ENCODE measurements at regions not wholly inside any gene's neighbourhood (a gene's known extent, or its start where the extent isn't known, plus 50 kb on each side); places are given as distances from the start of the nearest gene placed in this dataset.

- no peak overlapping the region for H3K27ac ChIP-seq
- TF ChIP-seq, protein P1, sequence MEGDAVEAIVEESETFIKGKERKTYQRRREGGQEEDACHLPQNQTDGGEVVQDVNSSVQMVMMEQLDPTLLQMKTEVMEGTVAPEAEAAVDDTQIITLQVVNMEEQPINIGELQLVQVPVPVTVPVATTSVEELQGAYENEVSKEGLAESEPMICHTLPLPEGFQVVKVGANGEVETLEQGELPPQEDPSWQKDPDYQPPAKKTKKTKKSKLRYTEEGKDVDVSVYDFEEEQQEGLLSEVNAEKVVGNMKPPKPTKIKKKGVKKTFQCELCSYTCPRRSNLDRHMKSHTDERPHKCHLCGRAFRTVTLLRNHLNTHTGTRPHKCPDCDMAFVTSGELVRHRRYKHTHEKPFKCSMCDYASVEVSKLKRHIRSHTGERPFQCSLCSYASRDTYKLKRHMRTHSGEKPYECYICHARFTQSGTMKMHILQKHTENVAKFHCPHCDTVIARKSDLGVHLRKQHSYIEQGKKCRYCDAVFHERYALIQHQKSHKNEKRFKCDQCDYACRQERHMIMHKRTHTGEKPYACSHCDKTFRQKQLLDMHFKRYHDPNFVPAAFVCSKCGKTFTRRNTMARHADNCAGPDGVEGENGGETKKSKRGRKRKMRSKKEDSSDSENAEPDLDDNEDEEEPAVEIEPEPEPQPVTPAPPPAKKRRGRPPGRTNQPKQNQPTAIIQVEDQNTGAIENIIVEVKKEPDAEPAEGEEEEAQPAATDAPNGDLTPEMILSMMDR (conservative IDR thresholded peaks at IDR 0.05), result no peak
Observed at GRCh38 chr12:127455347-127456265, 811.4 kb upstream of the TMEM132C start.

DNA sequence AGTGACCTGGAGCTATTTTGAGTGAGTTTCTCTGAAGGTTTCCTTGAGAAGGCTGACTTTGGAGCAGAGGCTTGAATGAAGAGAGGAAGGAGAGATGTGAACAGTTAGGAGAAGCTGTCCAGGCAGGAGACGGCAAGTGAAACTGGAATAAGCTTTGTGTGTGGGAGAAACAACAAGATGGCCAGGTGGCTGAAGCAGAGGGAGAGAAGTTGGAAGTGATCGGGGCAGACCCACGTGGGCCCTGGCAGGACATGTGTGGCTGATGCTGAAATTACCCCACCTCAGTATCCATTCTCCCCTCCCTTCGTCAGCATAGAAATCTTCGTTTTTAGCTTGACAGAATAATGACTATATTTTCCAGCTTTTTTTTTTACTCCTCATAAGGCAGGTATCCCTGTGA is 809.2 kb upstream of the TMEM132C start:
- no peak overlapping the region for H3K27ac ChIP-seq
- TF ChIP-seq, protein P1 (conservative IDR thresholded peaks at IDR 0.05), result no peak

DNA sequence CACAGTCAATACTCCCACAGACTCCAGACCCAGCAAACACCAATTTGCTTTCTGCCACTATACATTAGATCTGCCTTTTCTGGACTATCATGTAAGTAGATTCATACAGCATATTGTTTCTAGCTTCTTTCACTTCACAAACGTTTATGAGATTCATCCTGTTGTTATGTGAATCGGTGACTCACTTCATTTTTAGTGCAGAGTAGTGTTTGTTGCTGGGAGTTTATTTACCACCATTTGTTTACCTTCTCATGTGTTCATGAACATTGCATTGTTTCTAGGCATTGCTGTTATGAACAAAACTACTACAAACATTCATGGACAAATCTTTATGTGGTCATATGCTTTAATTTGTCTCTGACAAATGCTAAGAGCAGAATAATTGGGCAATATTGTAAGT is 807.8 kb upstream of the TMEM132C start:
- no peak overlapping the region for H3K27ac ChIP-seq
- TF ChIP-seq, protein P1 (conservative IDR thresholded peaks at IDR 0.05), result no peak

GRCh38 chr12:127459687-127460086 is 807.3 kb upstream of the TMEM132C start:
- TF ChIP-seq, protein P1 (conservative IDR thresholded peaks at IDR 0.05), result no peak
- no peak overlapping the region for H3K27ac ChIP-seq

DNA sequence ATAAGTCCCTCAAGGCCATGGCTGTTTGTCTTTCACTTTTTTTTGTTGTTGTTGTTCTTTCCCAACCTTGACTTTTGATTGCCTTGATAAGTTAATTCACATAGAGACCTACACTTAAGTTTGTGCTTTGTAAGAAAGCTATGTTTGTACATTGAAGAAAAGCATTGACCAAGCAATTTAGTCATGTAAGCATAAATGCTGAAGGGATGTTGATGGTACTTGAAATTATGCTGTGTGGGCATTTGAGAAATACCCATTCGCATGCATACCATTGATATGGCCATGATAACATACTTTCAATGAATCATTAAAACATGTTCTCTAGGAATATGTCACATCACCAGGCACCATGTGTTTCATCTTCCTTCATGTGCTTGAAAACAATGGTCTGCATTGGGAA is 803.7 kb upstream of the TMEM132C start:
- no peak overlapping the region for H3K27ac ChIP-seq
- TF ChIP-seq, protein P1 (conservative IDR thresholded peaks at IDR 0.05), result no peak

DNA sequence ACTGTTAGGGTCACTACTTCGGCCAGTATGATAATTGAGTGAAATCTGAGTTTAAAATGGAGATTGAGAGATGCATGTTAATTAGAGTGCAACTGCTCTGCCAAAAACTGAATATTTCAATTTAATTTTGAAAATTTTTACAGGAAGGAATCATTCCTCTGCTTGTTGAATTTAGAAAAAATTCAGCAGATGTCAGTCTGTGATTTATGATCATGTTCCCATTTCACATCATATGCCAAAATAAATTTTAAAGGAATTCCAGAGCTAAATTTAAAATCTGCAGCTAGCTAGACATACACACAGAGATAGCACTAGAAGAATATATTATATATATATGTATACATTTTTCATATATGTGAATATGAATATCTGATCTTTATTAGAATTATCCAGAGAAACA is 797.6 kb upstream of the TMEM132C start:
- TF ChIP-seq, protein P1 (conservative IDR thresholded peaks at IDR 0.05), result no peak
- H3K27ac ChIP-seq, result no peak overlapping the region

DNA sequence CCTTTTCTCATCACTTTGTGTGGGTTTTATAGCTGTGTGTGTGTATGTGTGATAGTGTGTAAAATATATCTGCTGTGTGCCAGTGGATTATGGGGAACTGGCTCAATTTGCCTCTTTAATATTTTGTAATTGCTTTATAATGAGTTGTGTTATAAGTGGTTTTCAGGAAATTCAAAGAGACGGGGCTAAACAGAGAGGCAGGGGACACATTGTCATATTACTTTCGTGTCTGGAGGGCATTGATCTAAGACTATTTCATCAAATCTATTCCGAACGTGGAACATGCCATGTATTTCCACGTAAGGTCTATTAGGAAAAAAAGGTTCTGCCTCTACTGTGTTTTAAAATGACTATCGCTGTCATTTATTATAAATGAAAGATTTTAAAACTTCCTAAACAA is 793.2 kb upstream of the TMEM132C start:
- no peak overlapping the region for H3K27ac ChIP-seq
- TF ChIP-seq, protein P1 (conservative IDR thresholded peaks at IDR 0.05), result no peak

Measured in VCaP (cell line).